ENCODE measurements at regions not wholly inside any gene's neighbourhood (a gene's known extent, or its start where the extent isn't known, plus 50 kb on each side); places are given as distances from the start of the nearest gene placed in this dataset.

- Histone ChIP-seq H3K79me1 (ENCODE audit: insufficient read depth, low read depth, low read length, poor library complexity, severe bottlenecking) (no peaks in the 10 kb centered on the region), H4K91ac (ENCODE audit: insufficient read length, low read depth, low read length) (no peak overlapping the region), H2BK20ac (ENCODE audit: low read depth, low read length, poor library complexity, severe bottlenecking) (no peak overlapping the region), H2BK12ac (ENCODE audit: insufficient read length, low read depth, low read length) (no peak overlapping the region), H2BK15ac (ENCODE audit: low read depth, low read length) (no peak overlapping the region), H3T11ph (ENCODE audit: low read length) (no peak overlapping the region), H3K23ac (ENCODE audit: insufficient read length, low read depth, low read length) (no peak overlapping the region), H3K4ac (ENCODE audit: low read depth, low read length) (no peak overlapping the region), H3K18ac (ENCODE audit: insufficient read length, low read depth, low read length) (no peak overlapping the region), H4K20me1 (ENCODE audit: control insufficient read depth, insufficient read depth, insufficient read length) (no peaks in the 10 kb centered on the region), H2AK5ac (ENCODE audit: insufficient read length, low read length) (no peak overlapping the region), H3K4me1 (ENCODE audit: insufficient read depth, low read length) (no peaks in the 10 kb centered on the region), H3K4me2 (ENCODE audit: insufficient read depth, insufficient read length, low read length) (no peak overlapping the region), H3K9me3 (ENCODE audit: control insufficient read depth, low read depth, low read length) (no peaks in the 10 kb centered on the region), H3K14ac (ENCODE audit: insufficient read depth, low read length) (no peak overlapping the region), H2BK120ac (ENCODE audit: low read depth, low read length, poor library complexity, severe bottlenecking) (no peak overlapping the region), H3K9ac (ENCODE audit: extremely low read depth, insufficient read length, low read length) (no peak overlapping the region), H4K5ac (ENCODE audit: insufficient read length, low read depth, low read length) (no peak overlapping the region), H3K56ac (ENCODE audit: insufficient read length, low read depth, low read length) (no peak overlapping the region), H3K79me2 (ENCODE audit: insufficient read depth, low read length) (no peaks in the 10 kb centered on the region), H4K8ac (replicated peaks; ENCODE audit: insufficient read length, low read depth, low read length) (no peak overlapping the region), H3K23me2 (ENCODE audit: insufficient read length, low read depth, low read length, poor library complexity, severe bottlenecking) (no peaks in the 10 kb centered on the region), H2BK5ac (ENCODE audit: insufficient read length, low read length) (no peak overlapping the region), H3K27me3 (ENCODE audit: insufficient read depth, low read length) (no peaks in the 10 kb centered on the region), H3K27ac (ENCODE audit: insufficient read length, low read depth, low read length) (no peak overlapping the region), H2AFZ (ENCODE audit: low read length) (no peak overlapping the region)
- Mint-ChIP-seq H3K9me3 (peaks cover 77 to 78% of the 10 kb centered on the region in 2 experiments), H3K4me1 (no peaks in the 10 kb centered on the region), H3K27ac (no peak overlapping the region), H3K36me3 (ENCODE audit: insufficient read depth in 1 of 3, low read depth in 3 of 3) (peaks cover 0 to 2% (median 2%) of the 10 kb centered on the region in 3 experiments; a peak in 3 of 7 replicates), H3K27me3 (ENCODE audit: low read depth) (no peaks in the 10 kb centered on the region), H3K4me3 (no peak overlapping the region)
- TF ChIP-seq CTCF (conservative IDR thresholded peaks at IDR 0.05), result no peak
- no CpG with 5 or more reads among the region's 40 CpGs for WGBS (ENCODE audit: extremely low coverage, insufficient read length, low lambda C conversion rate)
- no peak for DNase-seq
These were observed 186.7 kb upstream of the SLITRK2 start for GRCh38 chrX:145630806-145631435.
